OCI-LY1 (cell line): ENCODE measurements at regions not wholly inside any gene's neighbourhood (a gene's known extent, or its start where the extent isn't known, plus 50 kb on each side); places are given as distances from the start of the nearest gene placed in this dataset.

ENCODE experiments used
- EZH2 ChIP-seq: fragments of 200-600 bp; sonication (generic), shearing (Covaris generic); IDR thresholded peaks from 2 replicates; pipeline ENCODE4 v1.8.0; 2017; ENCODE audit warnings: borderline replicate concordance, mixed run types, mild to moderate bottlenecking, antibody characterized with exemption, low read length, moderate library complexity, mixed read lengths
- TF ChIP-seq, protein P1 (sequence below): fragments of 200-600 bp; sonication (generic), shearing (Covaris generic); IDR thresholded peaks from 2 replicates; pipeline ENCODE4 v1.5.1; 2017; ENCODE audit warnings: mild to moderate bottlenecking, antibody characterized with exemption, low read length, moderate library complexity, mixed read lengths

DNA sequence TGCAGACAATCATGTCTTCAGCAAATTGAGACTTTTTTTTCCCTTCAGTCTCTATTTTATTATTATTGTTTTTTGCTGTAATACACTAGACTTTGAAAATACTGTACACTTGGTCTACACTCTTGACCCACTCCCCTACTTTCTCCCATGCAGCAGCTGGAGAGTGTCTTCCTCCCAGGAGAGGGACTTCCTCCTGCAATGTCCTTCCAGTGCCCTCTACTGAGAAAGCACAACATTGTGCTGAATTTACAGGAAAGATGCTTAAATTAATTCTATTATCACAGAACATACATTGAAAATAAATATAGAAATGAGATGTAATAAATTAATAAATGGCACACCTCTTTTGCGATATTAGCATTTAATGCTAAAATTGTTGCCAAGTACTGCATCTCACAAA lies 411.3 kb downstream of the CCSER2 start:
- TF ChIP-seq EZH2 = no peak
- TF ChIP-seq, protein P1, sequence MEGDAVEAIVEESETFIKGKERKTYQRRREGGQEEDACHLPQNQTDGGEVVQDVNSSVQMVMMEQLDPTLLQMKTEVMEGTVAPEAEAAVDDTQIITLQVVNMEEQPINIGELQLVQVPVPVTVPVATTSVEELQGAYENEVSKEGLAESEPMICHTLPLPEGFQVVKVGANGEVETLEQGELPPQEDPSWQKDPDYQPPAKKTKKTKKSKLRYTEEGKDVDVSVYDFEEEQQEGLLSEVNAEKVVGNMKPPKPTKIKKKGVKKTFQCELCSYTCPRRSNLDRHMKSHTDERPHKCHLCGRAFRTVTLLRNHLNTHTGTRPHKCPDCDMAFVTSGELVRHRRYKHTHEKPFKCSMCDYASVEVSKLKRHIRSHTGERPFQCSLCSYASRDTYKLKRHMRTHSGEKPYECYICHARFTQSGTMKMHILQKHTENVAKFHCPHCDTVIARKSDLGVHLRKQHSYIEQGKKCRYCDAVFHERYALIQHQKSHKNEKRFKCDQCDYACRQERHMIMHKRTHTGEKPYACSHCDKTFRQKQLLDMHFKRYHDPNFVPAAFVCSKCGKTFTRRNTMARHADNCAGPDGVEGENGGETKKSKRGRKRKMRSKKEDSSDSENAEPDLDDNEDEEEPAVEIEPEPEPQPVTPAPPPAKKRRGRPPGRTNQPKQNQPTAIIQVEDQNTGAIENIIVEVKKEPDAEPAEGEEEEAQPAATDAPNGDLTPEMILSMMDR = no peak
